Motor neuron (in vitro differentiated cells): ENCODE measurements at regions not wholly inside any gene's neighbourhood (a gene's known extent, or its start where the extent isn't known, plus 50 kb on each side); places are given as distances from the start of the nearest gene placed in this dataset.
"Not testable (repeated sequence)": the region's sequence is repeated elsewhere in the genome, so short reads cannot be mapped to it uniquely, and the experiment has no call there.

Source experiments
- ATAC-seq, 8 experiments: fragments of 200-7000 bp; cut with Tn5 transposase; replicated peaks in 6 of 8; 2 replicates each; pipeline ENCODE4 v1.8.0; 2021; ENCODE audit warnings: mild to moderate bottlenecking in 8 of 8, moderate library complexity in 8 of 8
- H3K27ac ChIP-seq, 2 donors: fragments of 250-450 bp; sonication (Bioruptor Pico); 2 replicates each; pipeline ENCODE4 v1.9.0; 2021; ENCODE audit warnings: antibody characterized with exemption in 2 of 2, mild to moderate bottlenecking in 2 of 2, moderate library complexity in 1 of 2
- H3K4me1 ChIP-seq, 2 donors: fragments of 250-450 bp; sonication (Bioruptor Pico); replicated peaks in 1 of 2; 2 replicates each; pipeline ENCODE4 v1.6.1; 2021; ENCODE audit warnings: antibody characterized with exemption in 2 of 2, mild to moderate bottlenecking in 2 of 2, moderate library complexity in 1 of 2
- H3K4me3 ChIP-seq, 5 donors: fragments of 250-450 bp; sonication (Bioruptor Pico); 2 replicates each; pipeline ENCODE4 v1.9.0; 2021; ENCODE audit warnings: antibody characterized with exemption in 5 of 5, mild to moderate bottlenecking in 5 of 5, moderate library complexity in 4 of 5
- WGBS, 10 experiments: fragments of 450-650 bp; shearing (Covaris generic); methylation state at CpG; one replicate each; pipeline ENCODE4 v1.0.0; 2022; 5-methylcytosine and 5-hydroxymethylcytosine counted together
- in situ Hi-C, 9 experiments: fragments of 400-800 bp; cut with MboI; loops; one replicate each; pipeline ENCODE4 v1.15.0; 2021; ENCODE audit warnings: low sequenced_read_pairs in 9 of 9, low pct_unique_long_range_greater_than_20kb in 2 of 9; ENCODE audit not compliant: unreplicated experiment in 9 of 9

- Histone ChIP-seq H3K4me3 (no peak overlapping the region), H3K27ac (no peak overlapping the region), H3K4me1 (no peaks in the 10 kb centered on the region)
- 0 to 94% (median 85%) methylated on average over 1 to 3 of the region's 3 CpGs; no CpG with 5 or more reads in 2 of the 10 experiments for WGBS, 10 experiments
- in situ Hi-C loops: no loop called here
- ATAC-seq: no peak
Measured at GRCh38 chr7:65609131-65609530, 235.5 kb downstream of the ZNF92 start.

DNA sequence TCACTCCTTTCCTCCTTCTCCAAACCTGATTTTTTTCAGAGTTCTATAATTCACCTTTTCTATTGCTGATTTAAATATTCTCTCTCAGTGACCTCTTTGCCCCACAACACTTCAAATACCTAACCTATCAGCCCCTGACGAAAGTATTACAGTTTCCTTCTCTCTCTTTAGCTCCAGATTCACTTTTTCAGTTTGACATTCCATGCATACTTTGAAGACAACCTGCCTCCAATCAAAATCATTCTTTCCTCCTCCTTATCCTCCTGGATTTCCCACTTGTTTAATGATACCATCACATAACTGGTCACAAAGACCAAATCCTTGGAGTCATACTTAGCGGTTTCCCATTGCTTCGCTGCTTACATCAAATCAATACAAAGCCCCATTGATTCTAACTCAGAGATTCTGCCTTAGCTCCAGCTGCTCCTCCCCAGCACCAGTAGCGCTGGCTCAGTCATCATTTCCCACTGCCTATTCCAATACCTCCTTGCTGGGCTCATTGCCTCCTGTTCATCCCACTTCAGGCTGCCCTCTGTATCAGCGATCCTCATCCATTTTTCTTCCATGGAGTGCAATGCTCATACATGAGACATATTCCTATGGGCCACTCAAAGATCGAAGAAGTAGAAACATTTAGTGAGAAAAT lies 240.1 kb downstream of the ZNF92 start:
- ATAC-seq, H3K4me3 ChIP-seq, in situ Hi-C loops, H3K4me1 ChIP-seq, H3K27ac ChIP-seq: not testable (repeated sequence)
- 0 to 83% (median 65%) methylated on average over 1 to 5 of the region's 6 CpGs; no CpG with 5 or more reads in 3 of the 10 experiments for WGBS, 10 experiments

GRCh38 chr7:65616111-65616510 lies 242.5 kb downstream of the ZNF92 start:
- H3K27ac ChIP-seq, H3K4me1 ChIP-seq, ATAC-seq, in situ Hi-C loops, H3K4me3 ChIP-seq: not testable (repeated sequence)
- 14 to 83% (median 55%) methylated on average over 1 to 3 of the region's 3 CpGs; no CpG with 5 or more reads in 5 of the 10 experiments for WGBS, 10 experiments

DNA sequence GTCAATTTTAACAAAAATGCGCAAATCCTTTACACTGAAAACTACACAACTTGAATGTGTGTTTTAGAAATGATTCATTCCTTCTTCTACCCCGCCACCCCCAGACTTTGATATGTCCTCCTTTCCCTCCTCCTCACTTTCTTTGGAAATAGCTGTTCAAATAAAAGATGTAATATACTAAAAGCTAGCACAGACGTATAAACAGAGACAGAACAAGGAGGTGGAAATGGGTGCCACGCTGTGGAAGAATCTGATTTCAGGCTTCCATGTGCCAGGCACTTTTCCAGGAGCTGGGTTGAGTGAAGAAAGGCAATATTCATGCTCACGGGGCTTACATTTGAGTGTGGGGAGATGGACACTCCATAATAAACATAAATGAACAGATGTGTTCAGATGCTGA lies 246.6 kb downstream of the ZNF92 start:
- WGBS, 10 experiments: 0 to 86% (median 24%) methylated on average over 1 to 2 of the region's 5 CpGs; no CpG with 5 or more reads in 7 of the 10 experiments
- in situ Hi-C loops, H3K4me3 ChIP-seq, ATAC-seq, H3K27ac ChIP-seq, H3K4me1 ChIP-seq: not testable (repeated sequence)

DNA sequence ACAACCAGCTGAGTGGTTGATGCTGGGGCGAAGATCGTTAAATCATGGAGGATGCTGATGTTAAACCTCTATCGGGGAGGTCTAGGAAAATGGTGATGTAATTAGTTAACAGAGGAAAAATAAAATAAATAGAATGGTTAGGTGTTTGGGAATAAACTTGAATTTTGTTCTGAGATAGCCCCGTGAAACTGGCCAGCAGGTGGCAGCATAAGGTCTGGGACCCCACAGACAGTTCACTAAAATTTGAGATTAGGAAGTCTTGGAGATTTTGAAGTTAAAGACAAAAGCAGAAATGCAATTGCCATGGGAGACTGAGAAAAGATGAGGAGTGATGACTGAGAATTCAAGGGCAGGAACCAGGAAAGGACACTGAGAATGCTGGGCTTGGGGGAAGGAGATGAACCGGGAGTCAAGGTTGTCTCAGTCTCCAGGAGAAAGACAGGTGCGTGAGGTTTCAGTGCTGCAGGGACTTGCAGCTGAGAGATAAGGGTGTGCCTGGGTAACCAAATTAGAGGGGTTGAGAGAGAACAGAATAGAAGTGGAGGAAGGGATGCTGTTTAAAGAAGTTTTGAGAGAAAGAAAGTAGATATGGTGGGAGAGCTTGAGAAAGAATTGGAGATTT lies 248.0 kb downstream of the ZNF92 start:
- in situ Hi-C loops: not testable (repeated sequence)
- peak in 3 of 8 experiments; percentile 33 to 59 (median 42) for ATAC-seq

GRCh38 chr7:65631236-65631635 lies 241.6 kb upstream of the VKORC1L1 start:
- in situ Hi-C loops, H3K27ac ChIP-seq, H3K4me3 ChIP-seq, H3K4me1 ChIP-seq: not testable (repeated sequence)
- no CpG with 5 or more reads among the region's 1 CpG for WGBS, 10 experiments
- ATAC-seq: peak in 1 of 8 experiments; percentile 19

More for the DNA sequence above, 248.0 kb downstream of the ZNF92 start:
- not testable (repeated sequence) for H3K27ac ChIP-seq, H3K4me1 ChIP-seq, H3K4me3 ChIP-seq
- 0 to 38% (median 13%) methylated on average over 2 to 4 of the region's 6 CpGs; no CpG with 5 or more reads in 2 of the 10 experiments for WGBS, 10 experiments

GRCh38 chr7:65633587-65634404 lies 239.1 kb upstream of the VKORC1L1 start:
- H3K27ac ChIP-seq, H3K4me3 ChIP-seq, H3K4me1 ChIP-seq, in situ Hi-C loops: not testable (repeated sequence)
- no CpG with 5 or more reads among the region's 10 CpGs for WGBS, 10 experiments
- ATAC-seq: peak in 4 of 8 experiments; percentile 39 to 67 (median 57)

- ATAC-seq: peak in 1 of 8 experiments; percentile 32
- in situ Hi-C loops, H3K4me3 ChIP-seq, H3K4me1 ChIP-seq, H3K27ac ChIP-seq: not testable (repeated sequence)
- no CpG with 5 or more reads among the region's 1 CpG for WGBS, 10 experiments
Measured at GRCh38 chr7:65638918-65639317, 234.0 kb upstream of the VKORC1L1 start.

- H3K4me3 ChIP-seq, H3K4me1 ChIP-seq, in situ Hi-C loops, H3K27ac ChIP-seq: not testable (repeated sequence)
- peak in 2 of 8 experiments; percentile 29 to 40 for ATAC-seq
- WGBS, 10 experiments: no CpG with 5 or more reads among the region's 3 CpGs
Measured at GRCh38 chr7:65639717-65640116, 233.2 kb upstream of the VKORC1L1 start.

DNA sequence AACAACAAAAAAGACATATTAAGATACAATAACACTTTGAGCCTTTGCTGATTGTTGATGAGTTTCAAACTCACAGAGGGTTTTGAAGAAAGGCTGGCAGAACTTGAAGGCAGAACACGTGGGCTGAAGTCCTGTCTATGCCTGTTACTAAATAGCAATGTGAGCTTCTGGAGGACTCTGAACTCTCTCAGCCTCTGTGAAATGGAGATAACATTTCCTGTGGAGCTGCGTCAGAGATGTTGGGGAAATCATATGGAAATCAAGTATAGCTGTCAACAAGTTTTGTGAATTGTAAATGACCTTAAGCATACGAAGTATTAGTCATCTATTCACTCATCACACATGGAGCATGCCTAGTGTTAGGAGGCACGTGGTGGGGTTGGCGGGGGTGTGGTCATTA lies 229.4 kb upstream of the VKORC1L1 start:
- whole genome bisulfite sequencing, 10 experiments: no CpG with 5 or more reads among the region's 5 CpGs
- in situ Hi-C loops, H3K4me1 ChIP-seq, H3K27ac ChIP-seq, H3K4me3 ChIP-seq: not testable (repeated sequence)
- peak in 4 of 8 experiments; percentile 22 to 97 (median 91) for ATAC-seq

DNA sequence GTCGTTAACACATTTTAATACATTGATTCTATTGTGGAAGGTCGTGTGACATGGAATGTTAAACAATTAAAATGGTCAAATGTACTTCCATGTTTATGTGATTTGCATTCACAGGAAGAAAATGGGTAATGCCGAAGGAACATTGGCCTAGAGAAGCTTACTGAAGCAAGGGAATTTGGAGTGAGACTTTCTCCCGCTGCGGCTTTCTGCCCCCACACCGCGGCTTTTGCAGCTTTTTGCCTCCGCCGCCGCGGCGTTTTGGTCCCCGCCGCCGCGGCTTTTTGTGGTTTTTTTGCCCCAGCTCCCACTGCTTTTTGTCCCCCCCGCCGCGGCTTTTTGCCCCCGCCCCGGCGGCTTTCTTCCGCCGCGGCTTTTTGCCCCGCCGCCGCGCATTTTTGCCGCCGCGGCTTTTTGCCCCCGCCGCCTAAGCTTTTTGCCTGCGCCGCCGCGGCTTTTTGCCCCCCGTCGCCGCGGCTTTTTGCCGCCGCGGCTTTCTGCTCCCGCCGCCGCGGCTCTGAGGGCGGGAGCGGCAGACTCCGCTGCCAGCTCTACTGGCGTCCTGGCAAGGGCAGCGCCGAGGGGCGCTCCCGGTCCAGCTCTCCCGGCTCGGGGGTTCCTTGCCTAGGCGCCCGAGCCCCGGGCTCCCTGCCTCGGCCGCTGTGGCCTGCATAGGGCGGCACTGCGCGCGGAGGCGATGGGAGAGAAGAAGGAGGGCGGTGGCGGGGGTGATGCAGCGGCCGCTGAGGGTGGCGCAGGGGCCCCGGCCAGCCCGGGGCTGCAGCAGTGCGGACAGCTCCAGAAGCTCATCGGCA lies 225.5 kb upstream of the VKORC1L1 start:
- H3K4me3 ChIP-seq, in situ Hi-C loops, H3K27ac ChIP-seq, H3K4me1 ChIP-seq: not testable (repeated sequence)
- ATAC-seq: peak in 5 of 8 experiments; percentile 13 to 43 (median 28)
- WGBS, 10 experiments: no CpG with 5 or more reads among the region's 78 CpGs

GRCh38 chr7:65651174-65651573 lies 221.7 kb upstream of the VKORC1L1 start:
- ATAC-seq, H3K4me3 ChIP-seq, H3K27ac ChIP-seq, H3K4me1 ChIP-seq, in situ Hi-C loops: not testable (repeated sequence)
- no CpG with 5 or more reads among the region's 2 CpGs for WGBS, 10 experiments
